HG02870 (cell line): ENCODE measurements at regions not wholly inside any gene's neighbourhood (a gene's known extent, or its start where the extent isn't known, plus 50 kb on each side); places are given as distances from the start of the nearest gene placed in this dataset.

ENCODE experiments used
- ATAC-seq: cut with Tn5 transposase; IDR thresholded peaks from one replicate; pipeline ENCODE4 v1.9.1; 2021; ENCODE audit warnings: mild to moderate bottlenecking, moderate library complexity; ENCODE audit not compliant: unreplicated experiment

DNA sequence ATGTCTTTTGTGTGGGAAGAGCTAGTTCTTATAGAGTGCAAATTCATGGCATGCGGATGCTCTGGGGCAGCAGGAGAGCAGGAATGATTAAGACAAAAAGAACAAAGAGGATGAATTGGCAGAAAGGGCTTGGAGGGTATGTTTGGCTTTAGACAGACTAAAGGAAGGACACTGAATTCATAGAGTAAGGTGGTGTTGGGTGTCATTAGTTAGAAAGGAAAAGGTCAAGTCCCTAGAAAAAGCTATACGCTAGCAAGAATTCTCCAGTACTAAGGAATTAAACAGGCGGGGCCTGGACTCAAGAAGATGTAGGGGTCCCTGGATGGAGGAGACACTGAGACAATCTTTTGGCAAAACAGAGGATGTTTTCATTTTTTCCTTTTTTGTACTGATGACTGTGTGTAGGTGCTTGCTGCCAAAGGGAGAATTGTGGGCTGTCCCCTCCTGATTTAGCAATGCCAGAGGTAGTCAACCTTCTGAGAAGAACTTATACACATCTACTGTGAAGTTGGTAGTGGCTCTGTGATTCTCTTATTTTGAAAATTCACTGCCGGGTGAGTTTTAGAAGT is 391.0 kb downstream of the SPRY1 start:
- ATAC-seq, result no peak

- no peak for ATAC-seq
These were observed 392.0 kb downstream of the SPRY1 start for GRCh38 chr4:123788577-123788976.

DNA sequence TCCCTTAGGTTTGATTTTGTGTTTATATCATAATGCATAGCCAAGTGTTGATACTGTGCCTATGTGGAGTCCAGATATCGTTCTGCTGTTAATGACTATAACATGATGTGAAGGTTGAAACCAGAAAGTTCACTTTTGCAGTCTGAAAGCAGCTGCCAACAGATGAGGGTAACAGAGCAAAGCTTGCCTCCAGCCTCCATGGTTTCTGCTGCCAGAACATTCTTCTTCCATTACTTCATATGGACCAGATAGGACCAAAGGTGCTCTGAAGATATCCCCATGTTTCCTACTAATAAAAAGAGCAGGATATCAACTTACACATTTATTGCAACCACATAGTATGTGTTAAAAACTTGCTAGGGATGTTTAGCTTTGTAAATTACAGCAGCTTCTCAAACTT is 394.1 kb downstream of the SPRY1 start:
- no peak for ATAC-seq

DNA sequence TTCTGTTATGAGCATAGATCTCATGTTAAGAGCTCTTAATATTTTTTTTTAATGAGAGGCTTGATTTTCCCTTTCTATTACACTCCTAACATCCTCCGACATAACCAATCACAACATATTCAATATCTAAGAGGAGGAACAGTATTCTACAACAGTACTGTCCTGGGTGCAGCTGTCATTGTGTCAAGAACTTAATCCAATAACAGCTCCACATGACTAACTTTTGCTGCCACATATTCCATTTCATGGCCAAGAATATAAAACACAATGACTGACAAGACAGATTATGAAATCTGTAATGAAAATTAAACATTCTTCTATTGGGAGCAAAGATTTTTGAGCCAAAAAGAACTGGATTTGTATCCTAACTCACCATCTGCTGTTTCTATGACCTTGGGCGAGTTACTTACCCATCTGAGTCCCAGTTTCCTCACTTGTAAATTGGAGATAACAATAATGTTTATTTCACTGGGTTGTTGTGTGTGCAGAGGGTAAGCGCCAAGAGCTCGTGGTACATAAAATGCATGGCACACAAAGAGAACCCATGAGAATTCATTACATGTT is 405.6 kb downstream of the SPRY1 start:
- ATAC-seq, result no peak

DNA sequence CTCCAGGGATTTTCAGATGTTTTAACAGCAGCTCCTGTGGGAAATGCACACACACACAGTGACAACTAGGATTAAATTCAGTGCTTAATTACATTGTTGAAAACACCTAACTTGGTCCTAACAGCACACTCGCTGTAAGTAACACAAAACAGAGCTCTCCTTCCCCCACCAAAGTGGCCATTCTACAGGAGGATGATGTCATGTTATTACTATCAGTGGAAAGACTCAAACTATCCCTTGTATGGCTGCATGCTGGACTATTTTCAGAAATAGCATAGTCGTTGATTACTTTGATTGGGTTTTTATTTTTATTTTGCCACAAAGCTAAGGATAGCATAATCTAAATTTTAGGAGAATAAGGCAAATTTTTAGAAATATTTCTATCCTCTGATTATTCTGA is 406.3 kb downstream of the SPRY1 start:
- ATAC-seq, result no peak

GRCh38 chr4:123804196-123804721 is 407.7 kb downstream of the SPRY1 start:
- no peak for ATAC-seq

DNA sequence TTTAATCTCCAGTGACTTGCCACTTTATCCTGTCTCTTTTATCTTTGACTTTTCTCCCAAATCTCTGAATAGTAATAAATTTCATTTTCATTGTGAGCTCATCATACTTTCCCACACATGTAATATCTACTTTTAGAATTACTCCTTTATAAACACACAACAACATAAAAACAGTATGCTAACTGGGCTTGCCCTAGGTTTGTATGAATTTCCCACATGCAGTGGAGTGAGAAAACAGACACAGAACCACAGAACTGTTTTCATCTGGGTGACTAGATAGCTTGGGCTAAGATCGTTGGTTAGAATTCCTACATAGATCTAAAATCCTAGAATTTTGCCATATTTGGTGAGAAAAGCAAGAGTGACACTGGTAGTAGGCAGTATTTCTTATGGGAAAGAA is 409.5 kb downstream of the SPRY1 start:
- ATAC-seq, result no peak

DNA sequence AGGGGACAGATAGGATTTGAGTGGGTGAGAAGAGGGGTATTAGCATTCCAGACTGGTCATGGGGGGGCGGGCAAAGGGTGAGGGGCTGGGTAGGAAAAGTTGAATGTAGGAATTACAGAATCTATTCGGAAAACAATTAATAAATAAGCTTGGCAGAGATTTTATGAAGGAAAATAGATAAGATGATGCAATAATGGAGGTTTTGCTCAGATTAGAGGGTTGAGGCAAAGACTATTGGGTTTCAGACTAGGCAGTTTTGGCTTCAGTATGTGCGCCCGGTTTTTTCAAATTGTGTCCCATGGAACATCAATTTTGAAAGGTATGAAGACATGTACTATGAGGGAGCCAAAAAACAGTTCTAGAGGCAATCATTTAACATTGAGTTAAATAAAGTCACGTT is 410.6 kb downstream of the SPRY1 start:
- ATAC-seq, result no peak

GRCh38 chr4:123807866-123808265 is 411.3 kb downstream of the SPRY1 start:
- ATAC-seq, result no peak

DNA sequence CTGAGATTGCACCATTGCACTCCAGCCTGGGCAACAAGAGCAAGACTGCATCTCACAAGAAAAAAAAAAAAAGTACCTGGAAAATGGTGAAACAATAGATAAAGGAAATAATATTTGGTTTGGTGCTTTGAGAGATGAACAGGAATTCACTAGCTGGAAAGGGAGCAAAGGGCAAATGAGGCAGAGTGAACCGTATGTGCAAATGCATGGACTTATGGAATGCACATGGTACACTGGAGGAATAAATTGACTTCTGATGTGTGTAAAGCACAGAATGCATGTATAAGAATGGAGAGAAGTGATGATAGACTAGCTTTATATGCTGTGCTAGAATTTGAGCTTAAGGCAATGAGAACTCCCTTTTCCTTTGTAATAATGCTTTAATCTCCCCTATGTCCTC is 413.3 kb downstream of the SPRY1 start:
- no peak for ATAC-seq

DNA sequence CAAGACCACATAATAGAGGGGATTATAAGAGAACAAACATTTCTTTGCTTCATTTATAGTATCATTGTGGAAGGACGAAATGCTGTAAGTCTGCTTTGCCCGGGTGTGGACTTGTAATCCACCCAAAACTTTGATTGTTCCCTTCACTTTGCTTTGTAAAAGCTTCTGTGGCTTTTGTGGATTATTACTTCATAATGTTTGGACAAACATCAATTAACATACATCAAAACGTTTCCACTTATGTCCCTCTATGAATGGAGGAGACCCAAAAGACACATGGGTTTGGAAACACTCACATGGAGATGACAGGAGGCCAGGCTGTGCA is 415.4 kb downstream of the SPRY1 start:
- ATAC-seq, result no peak

DNA sequence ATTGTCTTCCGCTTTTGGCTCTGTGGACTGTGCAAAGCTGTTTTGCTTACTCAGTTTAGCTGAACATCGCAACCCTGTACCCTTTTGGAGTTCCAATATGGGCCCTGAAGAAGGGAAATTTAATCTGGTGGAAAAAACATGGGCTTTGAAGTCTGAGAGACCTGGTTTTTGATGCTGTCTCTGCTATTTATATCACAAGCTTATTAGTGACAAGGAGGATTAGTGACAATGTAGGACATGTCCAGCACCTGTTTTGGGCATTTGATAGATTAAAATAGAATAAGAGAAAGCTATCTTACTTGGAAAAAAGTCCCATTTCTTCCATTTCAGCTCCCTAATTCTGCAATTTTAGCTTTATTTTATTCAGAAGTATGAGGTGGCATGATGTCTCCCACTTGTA is 417.3 kb downstream of the SPRY1 start:
- no peak for ATAC-seq

GRCh38 chr4:123816462-123816861 is 419.9 kb downstream of the SPRY1 start:
- ATAC-seq, result no peak

- ATAC-seq, result no peak
These were observed 420.6 kb downstream of the SPRY1 start for GRCh38 chr4:123817025-123817688.

DNA sequence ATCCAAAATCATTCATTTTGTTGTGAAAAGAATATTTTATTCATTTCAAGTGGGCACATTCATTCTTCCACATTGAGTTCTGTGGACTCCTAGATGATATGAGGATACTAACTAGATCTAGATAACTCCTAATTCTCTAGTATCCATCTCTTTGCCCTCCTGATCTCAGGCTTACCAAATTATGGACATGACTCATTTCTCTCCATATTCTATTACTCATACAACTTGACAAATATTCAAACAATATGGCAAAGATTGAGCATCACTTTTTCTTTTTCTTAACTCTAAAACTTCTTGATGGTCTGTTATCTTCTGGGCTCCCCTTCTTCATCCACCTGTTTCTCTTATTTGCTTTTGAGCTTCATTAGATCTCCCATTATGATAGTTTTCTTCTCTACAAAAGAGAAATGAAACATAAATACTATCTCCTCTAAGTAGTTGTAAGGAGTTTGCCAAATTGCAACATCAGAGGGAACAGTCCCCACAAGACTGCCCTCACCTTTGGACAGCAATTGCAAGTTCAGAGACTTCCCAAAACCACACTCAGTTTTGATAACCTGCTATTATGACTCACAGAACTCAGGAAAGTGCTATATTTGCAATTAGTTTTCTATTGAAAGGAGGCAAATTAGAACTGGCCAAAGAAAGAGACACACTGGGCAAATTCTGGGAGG is 422.9 kb downstream of the SPRY1 start:
- ATAC-seq, result no peak

GRCh38 chr4:123821861-123822260 is 425.3 kb downstream of the SPRY1 start:
- ATAC-seq, result no peak

- ATAC-seq, result no peak
These were observed 425.8 kb downstream of the SPRY1 start for GRCh38 chr4:123822353-123822752.

DNA sequence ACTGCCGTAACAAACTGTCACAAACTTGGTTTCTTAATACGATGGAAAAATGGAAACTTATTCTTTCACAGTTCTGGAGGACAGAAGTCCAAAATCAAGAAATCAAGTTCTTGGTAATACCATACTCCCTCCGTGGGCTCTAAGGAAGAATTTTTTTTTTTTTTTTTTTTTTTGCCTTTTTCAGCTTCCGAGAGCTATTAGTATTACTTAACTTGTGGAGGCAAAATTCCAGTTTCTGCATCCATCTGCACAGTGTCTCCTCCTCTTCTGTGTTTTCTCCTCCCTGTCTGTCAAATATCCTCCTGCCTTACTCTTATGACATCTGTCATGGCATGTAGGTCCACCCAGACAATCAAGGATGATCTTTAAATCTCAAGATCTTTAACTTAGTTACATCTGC is 426.6 kb downstream of the SPRY1 start:
- ATAC-seq, result no peak

DNA sequence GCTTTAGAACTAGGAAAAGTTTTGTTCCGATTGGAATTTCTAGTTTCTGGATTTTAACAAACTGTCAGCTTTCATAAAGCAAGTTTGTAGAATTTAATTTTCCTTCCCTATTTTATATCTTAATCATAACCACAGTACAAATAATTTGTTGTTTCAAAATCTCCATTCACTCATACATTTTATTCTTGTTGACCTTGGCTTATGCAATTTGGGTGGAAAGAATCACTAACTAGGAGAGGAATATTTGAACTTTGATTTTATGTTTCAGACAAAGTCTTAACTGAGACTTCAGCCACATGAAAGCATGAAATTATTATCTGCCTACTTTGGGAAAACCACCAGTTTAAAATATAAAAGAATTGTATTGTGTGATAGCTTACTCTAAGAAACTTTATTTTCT is 427.9 kb downstream of the SPRY1 start:
- ATAC-seq, result no peak

DNA sequence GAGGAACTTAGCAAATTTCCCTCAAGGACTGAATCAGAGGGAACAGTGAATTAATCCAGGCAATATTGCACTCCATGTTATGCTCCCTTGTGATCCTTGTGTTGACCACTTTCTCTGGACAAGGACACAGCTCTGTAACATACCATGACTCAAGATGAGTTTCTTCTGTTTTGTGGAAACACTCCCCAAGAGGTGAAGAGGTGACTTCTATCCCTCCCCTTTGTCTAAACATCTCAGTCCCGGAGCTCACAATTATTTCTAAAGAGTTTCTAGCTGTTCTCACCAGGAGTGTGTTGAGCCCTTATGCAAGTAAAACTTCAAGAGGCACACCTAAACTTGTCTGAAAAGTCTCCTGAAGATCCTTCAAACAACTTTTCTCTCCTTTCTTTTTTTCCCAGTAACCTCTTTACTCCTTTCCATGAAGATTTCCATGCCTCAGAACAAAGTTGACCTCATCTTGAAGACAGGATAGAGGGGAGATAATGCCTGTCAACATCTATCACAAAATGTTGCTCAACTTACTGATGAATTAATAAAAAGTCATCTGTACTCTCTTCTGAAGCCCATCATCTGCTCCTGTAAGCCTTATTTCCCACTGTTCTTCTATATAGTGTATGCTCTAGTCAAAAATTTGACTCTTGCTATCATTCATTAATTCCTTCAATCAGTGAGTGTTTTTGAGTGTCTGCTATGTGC is 429.1 kb downstream of the SPRY1 start:
- ATAC-seq, result no peak

- no peak for ATAC-seq
These were observed 430.3 kb downstream of the SPRY1 start for GRCh38 chr4:123826896-123827295.

DNA sequence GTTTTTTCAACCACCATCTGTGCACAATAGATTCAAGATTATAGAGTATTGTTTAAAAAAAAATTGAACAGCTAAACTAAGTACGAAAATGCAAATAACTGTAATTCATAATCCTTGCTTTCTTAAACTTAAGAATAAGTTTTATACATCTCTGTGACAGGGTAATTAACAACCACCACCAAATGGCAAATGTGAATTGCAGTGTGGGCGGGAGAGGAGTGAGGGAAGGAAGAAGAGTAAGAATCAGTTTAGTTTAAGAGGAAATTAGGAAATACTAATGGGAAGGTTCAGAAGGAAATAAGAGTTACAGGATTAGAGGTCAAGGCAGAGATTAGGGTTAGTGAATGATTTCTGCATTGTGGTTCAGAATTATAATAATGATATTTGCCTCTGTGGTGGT is 430.9 kb downstream of the SPRY1 start:
- ATAC-seq, result no peak
